GM13976 (cell line): ENCODE measurements at regions not wholly inside any gene's neighbourhood (a gene's known extent, or its start where the extent isn't known, plus 50 kb on each side); places are given as distances from the start of the nearest gene placed in this dataset.

Source experiments
- DNase-seq: peaks from one replicate; pipeline ENCODE4 v3.0.0; 2012; ENCODE audit warnings: low spot score
- in situ Hi-C: fragments of 300-500 bp; cut with MboI; formaldehyde crosslinking; loops from one replicate; pipeline ENCODE4 v1.12.0; 2022; ENCODE audit warnings: low sequenced_read_pairs, mixed read lengths, inconsistent platforms; ENCODE audit not compliant: unreplicated experiment
- TF ChIP-seq, protein P1 (sequence below): IDR thresholded peaks from 2 replicates; pipeline ENCODE4 v1.5.1; 2012; ENCODE audit warnings: borderline replicate concordance, mild to moderate bottlenecking; ENCODE audit not compliant: insufficient read depth; ENCODE audit errors: extremely low read depth, missing control alignments, control extremely low read depth

DNA sequence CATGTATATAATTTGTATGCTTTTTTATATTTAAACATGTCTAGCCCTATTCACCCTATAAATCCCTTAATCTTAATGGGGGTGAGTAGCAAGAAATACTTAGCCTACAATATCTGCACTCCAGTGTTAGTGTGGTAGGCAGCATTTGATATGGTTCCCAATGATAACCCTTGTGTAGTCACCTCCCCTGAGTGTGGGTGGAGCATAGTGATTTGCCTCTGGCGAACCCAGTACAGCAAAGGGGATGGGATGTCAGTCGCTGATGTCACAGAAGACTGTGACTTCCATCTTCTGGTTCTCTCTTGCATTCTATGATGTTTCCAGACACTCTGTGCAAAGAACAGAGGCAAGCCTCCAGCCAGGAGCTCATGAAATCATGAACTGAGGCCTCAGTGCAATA lies 211.2 kb downstream of the CRPPA start:
- in situ Hi-C loops = no loop called here
- no peak for DNase-seq
- TF ChIP-seq, protein P1, sequence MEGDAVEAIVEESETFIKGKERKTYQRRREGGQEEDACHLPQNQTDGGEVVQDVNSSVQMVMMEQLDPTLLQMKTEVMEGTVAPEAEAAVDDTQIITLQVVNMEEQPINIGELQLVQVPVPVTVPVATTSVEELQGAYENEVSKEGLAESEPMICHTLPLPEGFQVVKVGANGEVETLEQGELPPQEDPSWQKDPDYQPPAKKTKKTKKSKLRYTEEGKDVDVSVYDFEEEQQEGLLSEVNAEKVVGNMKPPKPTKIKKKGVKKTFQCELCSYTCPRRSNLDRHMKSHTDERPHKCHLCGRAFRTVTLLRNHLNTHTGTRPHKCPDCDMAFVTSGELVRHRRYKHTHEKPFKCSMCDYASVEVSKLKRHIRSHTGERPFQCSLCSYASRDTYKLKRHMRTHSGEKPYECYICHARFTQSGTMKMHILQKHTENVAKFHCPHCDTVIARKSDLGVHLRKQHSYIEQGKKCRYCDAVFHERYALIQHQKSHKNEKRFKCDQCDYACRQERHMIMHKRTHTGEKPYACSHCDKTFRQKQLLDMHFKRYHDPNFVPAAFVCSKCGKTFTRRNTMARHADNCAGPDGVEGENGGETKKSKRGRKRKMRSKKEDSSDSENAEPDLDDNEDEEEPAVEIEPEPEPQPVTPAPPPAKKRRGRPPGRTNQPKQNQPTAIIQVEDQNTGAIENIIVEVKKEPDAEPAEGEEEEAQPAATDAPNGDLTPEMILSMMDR = no peak

- TF ChIP-seq, protein P1 = no peak
- in situ Hi-C loops = no loop called here
These were observed 214.0 kb downstream of the CRPPA start for GRCh38 chr7:16207321-16207720.

GRCh38 chr7:16205466-16205865 lies 215.9 kb downstream of the CRPPA start:
- in situ Hi-C loops = no loop called here
- TF ChIP-seq, protein P1 = no peak
- DNase-seq = no peak

More at GRCh38 chr7:16207321-16207720, 214.0 kb downstream of the CRPPA start:
- DNase-seq = no peak

DNA sequence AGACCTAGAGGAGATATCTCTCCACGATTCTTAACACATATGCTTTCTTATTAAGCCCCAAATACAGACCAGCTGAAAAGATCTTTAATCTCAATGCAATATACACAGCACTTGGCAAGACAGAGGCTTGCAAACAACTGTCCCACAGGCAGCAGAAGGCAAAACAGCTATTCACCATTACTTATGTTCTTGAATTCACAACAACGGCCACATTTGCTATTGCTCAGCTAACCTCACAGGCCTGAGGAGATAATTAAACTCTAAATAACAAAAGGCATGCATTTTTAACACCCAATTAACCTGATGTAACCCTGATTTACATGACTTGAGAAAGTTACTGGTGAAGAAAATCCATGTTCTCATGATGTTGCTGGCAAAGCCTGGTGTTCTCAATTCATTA lies 216.4 kb downstream of the CRPPA start:
- in situ Hi-C loops = no loop called here
- DNase-seq = no peak

DNA sequence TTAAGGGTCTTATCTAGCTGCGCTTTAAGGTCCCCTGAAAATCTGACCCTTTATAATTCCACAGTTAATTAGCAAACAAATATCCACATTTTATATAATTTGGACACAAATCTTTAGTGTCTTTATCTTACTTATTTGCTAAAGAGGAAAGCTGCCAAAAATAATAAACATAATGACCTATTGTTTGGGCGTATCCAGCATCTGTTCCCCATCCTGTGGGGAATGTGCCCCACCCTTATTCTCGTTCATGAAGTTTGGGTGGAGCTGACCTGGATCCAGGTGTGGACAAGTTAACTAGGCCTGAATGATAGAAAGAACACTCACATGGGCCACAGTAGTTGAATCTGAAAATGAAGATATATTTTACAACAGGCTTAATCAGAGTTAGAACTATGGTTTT lies 218.3 kb downstream of the CRPPA start:
- TF ChIP-seq, protein P1 = no peak
- in situ Hi-C loops = no loop called here
- DNase-seq = no peak

More for the DNA sequence above, 216.4 kb downstream of the CRPPA start:
- TF ChIP-seq, protein P1 = no peak

GRCh38 chr7:16202303-16202702 lies 219.0 kb downstream of the CRPPA start:
- TF ChIP-seq, protein P1 = no peak
- in situ Hi-C loops = no loop called here

DNA sequence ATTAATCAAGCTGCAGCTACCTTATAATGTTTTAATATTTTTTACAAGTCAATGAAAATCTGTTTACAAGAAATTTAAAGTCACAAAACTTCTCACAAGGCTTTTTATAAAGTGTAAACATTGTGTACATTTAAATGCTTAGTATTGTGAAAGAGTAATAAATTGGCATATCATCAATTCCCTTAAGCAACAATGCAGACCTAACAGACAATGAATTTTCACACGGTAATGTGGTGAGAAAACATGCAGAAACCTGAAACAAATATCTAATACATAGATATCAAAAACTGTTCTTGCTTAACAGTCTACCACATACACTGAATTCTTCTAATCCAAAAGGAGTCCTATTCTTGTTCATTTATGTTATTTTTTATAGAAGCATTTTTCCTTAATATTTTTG lies 220.7 kb downstream of the CRPPA start:
- in situ Hi-C loops = no loop called here
- no peak for DNase-seq
- TF ChIP-seq, protein P1 = no peak

More at GRCh38 chr7:16202303-16202702, 219.0 kb downstream of the CRPPA start:
- DNase-seq = no peak
